CD4-positive, alpha-beta T cell (primary cell): ENCODE measurements at regions not wholly inside any gene's neighbourhood (a gene's known extent, or its start where the extent isn't known, plus 50 kb on each side); places are given as distances from the start of the nearest gene placed in this dataset.

Experiments
- ATAC-seq: fragments of 200-7000 bp; cut with Tn5 transposase; one replicate; pipeline ENCODE4 v1.10.0; 2022; ENCODE audit warnings: mild to moderate bottlenecking; ENCODE audit not compliant: poor library complexity
- CTCF ChIA-PET: fragments of 350-600 bp; sonication (Branson Sonifier 250); formaldehyde crosslinking; loops from one replicate; lab custom pipeline; 2021; ENCODE audit warnings: antibody characterized with exemption, inconsistent platforms; lab: Charles Lee
- POLR2A ChIA-PET: fragments of 350-600 bp; sonication (Branson Sonifier 250); formaldehyde crosslinking; loops from one replicate; lab custom pipeline; 2021; ENCODE audit warnings: antibody characterized with exemption, inconsistent platforms; lab: Charles Lee
- DNase-seq, 14 experiments: peaks; one replicate each; pipeline ENCODE4 v3.0.0-alpha.2; 2013 to 2020; ENCODE audit warnings: mixed read lengths in 2 of 14
- H3K27ac ChIP-seq, 2 donors: one replicate each; pipeline versions ENCODE4 v1.5.1 to v1.7.0; 2013; ENCODE audit warnings: low read length in 2 of 2, low read depth in 1 of 2, mild to moderate bottlenecking in 1 of 2
- H3K27me3 ChIP-seq, 2 experiments: 1 replicate in 1 of 2; 2 replicates in 1 of 2; pipeline versions ENCODE4 v1.6.1 to v1.7.0; 2013; ENCODE audit warnings: low read length in 2 of 2, control low read depth in 1 of 2, mild to moderate bottlenecking in 1 of 2, moderate library complexity in 1 of 2; ENCODE audit not compliant: insufficient read depth in 2 of 2, control insufficient read depth in 1 of 2
- H3K36me3 ChIP-seq: one replicate; pipeline ENCODE4 v1.6.1; 2013; ENCODE audit warnings: low read length, control low read depth; ENCODE audit not compliant: insufficient read depth
- H3K4me1 ChIP-seq: one replicate; pipeline ENCODE4 v1.6.1; 2013; ENCODE audit warnings: low read length, control low read depth; ENCODE audit not compliant: insufficient read depth
- H3K4me3 ChIP-seq: one replicate; pipeline ENCODE4 v1.5.1; 2013; ENCODE audit warnings: mild to moderate bottlenecking, low read length, moderate library complexity
- H3K9me3 ChIP-seq, 2 experiments: 1 replicate in 1 of 2; 2 replicates in 1 of 2; pipeline versions ENCODE4 v1.6.1 to v1.7.0; 2013; ENCODE audit warnings: low read length in 2 of 2, mild to moderate bottlenecking in 2 of 2, control low read depth in 1 of 2, moderate library complexity in 1 of 2; ENCODE audit not compliant: control insufficient read depth in 1 of 2, insufficient read depth in 1 of 2
- H3K27ac Mint-ChIP-seq: one replicate; pipeline ENCODE4 v1.8.0; 2020; ENCODE audit warnings: mixed read lengths
- H3K27me3 Mint-ChIP-seq: one replicate; pipeline ENCODE4 v1.8.0; 2021; ENCODE audit warnings: mixed read lengths
- H3K36me3 Mint-ChIP-seq: one replicate; pipeline ENCODE4 v1.8.0; 2021; ENCODE audit warnings: low read depth, mixed read lengths
- H3K4me1 Mint-ChIP-seq: one replicate; pipeline ENCODE4 v1.8.0; 2021; ENCODE audit warnings: low read depth, mixed read lengths
- H3K4me3 Mint-ChIP-seq: one replicate; pipeline ENCODE4 v1.8.0; 2020; ENCODE audit warnings: mild to moderate bottlenecking, mixed read lengths
- H3K9me3 Mint-ChIP-seq: one replicate; pipeline ENCODE4 v1.8.0; 2020; ENCODE audit warnings: mixed read lengths
- intact Hi-C, 2 experiments: fragments of 100-400 bp; cut with DNase I in 1 of 2; cut with micrococcal nuclease in 1 of 2; formaldehyde crosslinking; loops; one replicate each; pipeline versions ENCODE4 v1.15.1 to v1.9.0; 2023 to 2025; cut with DNase I, micrococcal nuclease
- TF ChIP-seq, protein P1 (sequence below): fragments of 200-600 bp; IDR thresholded peaks from one replicate; pipeline ENCODE4 v1.8.0; 2022; ENCODE audit warnings: antibody characterized with exemption, mild to moderate bottlenecking

DNA sequence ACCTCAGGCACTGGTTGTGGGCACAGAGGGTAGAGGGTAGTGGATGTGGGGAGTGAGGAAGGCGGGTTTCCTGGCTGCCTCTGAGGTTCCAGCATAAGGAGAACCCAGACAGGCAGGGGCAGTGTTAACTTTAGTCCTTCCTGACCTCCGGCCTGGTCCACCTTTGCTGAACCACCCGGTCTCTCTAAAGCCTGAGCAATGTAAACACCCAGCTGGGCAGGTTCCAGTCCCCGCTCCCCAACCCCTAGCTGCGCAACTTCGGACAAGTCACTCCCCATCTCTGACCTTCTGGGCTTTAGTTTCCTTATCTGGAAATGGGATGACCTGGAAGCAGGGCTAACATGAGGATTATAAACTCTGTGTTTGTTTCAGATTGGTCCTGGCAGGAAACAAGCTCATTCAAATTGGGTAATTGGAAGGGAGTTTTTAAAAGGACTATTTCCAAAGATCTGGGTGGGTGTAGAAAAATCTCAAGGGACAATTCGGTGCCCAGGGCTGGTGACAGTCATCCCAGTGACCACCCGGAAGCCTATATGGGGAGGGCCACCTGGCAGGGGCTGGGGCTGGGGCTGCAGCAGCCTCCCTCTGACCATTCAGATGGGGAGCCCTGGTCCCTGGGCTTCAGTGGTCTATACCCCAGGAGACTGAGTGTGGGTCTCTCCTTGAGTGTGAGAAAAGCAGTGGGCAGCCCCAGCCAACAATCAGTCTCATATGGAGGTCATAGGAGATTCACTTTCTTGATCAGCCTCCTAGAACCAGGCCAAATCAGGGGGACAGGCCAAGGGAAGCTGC, 108.3 kb upstream of the SYT13 start:
- no peaks in the 10 kb centered on the region for H3K27me3 ChIP-seq
- no peaks in the 10 kb centered on the region for H3K4me1 Mint-ChIP-seq
- H3K27ac ChIP-seq: no peak overlapping the region
- TF ChIP-seq, protein P1, sequence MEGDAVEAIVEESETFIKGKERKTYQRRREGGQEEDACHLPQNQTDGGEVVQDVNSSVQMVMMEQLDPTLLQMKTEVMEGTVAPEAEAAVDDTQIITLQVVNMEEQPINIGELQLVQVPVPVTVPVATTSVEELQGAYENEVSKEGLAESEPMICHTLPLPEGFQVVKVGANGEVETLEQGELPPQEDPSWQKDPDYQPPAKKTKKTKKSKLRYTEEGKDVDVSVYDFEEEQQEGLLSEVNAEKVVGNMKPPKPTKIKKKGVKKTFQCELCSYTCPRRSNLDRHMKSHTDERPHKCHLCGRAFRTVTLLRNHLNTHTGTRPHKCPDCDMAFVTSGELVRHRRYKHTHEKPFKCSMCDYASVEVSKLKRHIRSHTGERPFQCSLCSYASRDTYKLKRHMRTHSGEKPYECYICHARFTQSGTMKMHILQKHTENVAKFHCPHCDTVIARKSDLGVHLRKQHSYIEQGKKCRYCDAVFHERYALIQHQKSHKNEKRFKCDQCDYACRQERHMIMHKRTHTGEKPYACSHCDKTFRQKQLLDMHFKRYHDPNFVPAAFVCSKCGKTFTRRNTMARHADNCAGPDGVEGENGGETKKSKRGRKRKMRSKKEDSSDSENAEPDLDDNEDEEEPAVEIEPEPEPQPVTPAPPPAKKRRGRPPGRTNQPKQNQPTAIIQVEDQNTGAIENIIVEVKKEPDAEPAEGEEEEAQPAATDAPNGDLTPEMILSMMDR: no peak
- intact Hi-C loops: no loop called here
- H3K4me3 ChIP-seq: no peak overlapping the region
- ATAC-seq: no peak
- ChIA-PET POLR2A (no interaction called here), CTCF (no interaction called here)
- no peaks in the 10 kb centered on the region for H3K36me3 ChIP-seq
- H3K27ac Mint-ChIP-seq: no peak overlapping the region
- no peaks in the 10 kb centered on the region for H3K27me3 Mint-ChIP-seq
- no peak for DNase-seq
- H3K4me3 Mint-ChIP-seq: no peak overlapping the region
- H3K36me3 Mint-ChIP-seq: no peaks in the 10 kb centered on the region
- H3K9me3 ChIP-seq: no peaks in the 10 kb centered on the region
- no peaks in the 10 kb centered on the region for H3K9me3 Mint-ChIP-seq
- no peaks in the 10 kb centered on the region for H3K4me1 ChIP-seq

DNA sequence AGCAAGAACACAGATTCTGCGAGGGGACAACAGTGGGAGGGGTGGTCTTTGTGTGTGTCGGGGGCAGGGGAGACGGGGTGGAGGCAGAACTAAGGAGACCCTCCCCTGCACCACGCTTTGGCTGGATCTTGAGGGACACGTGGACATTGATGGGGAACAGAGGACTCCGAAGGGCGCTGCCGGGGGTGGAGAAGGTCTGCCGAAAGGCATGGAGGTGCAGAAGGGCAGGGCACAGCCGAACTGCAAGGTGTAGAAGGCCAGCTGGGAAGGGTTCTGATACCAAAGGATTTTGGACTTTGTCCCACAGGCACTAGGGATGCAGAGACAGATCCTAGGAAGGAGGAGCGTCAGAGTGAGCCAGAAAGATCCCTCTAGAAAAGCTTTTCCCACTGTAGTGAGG, 107.7 kb upstream of the SYT13 start:
- ATAC-seq: no peak
- intact Hi-C loops: no loop called here
- Mint-ChIP-seq H3K36me3 (no peaks in the 10 kb centered on the region), H3K9me3 (no peaks in the 10 kb centered on the region), H3K27ac (no peak overlapping the region), H3K4me3 (no peak overlapping the region), H3K4me1 (no peaks in the 10 kb centered on the region), H3K27me3 (no peaks in the 10 kb centered on the region)
- CTCF ChIA-PET: no interaction called here
- Histone ChIP-seq H3K9me3 (no peaks in the 10 kb centered on the region), H3K27ac (no peak overlapping the region), H3K4me1 (no peaks in the 10 kb centered on the region), H3K4me3 (no peak overlapping the region), H3K36me3 (no peaks in the 10 kb centered on the region), H3K27me3 (no peaks in the 10 kb centered on the region)
- TF ChIP-seq, protein P1: no peak
- no peak for DNase-seq
- POLR2A ChIA-PET: no interaction called here

DNA sequence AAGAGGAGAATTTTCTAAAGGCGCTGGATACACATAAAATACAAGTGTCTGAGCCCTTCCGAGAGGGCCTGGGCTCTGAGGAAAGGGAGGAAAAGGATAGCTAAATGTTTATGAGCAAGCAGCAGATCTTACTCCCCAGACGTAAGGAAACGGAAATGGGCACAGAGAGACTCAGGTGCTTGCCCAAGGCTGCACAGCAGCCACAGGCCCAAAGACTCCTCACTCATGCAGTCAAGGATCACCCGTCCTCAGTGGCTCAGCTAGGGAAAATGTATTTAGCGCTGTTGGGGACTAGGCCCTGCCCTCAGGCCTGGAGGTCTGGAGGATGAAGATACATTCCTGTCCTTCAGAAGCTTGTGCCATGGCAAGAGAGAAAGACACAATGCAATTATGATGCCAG, 107.2 kb upstream of the SYT13 start:
- Mint-ChIP-seq H3K4me3 (no peak overlapping the region), H3K4me1 (no peaks in the 10 kb centered on the region), H3K27me3 (no peaks in the 10 kb centered on the region), H3K27ac (no peak overlapping the region), H3K9me3 (no peaks in the 10 kb centered on the region), H3K36me3 (no peaks in the 10 kb centered on the region)
- DNase-seq (no peak), ATAC-seq (no peak)
- H3K4me1 ChIP-seq: no peaks in the 10 kb centered on the region
- H3K4me3 ChIP-seq: no peak overlapping the region
- ChIA-PET CTCF (no interaction called here), POLR2A (no interaction called here)
- no peaks in the 10 kb centered on the region for H3K9me3 ChIP-seq
- H3K27ac ChIP-seq: no peak overlapping the region
- TF ChIP-seq, protein P1: no peak
- H3K27me3 ChIP-seq: no peaks in the 10 kb centered on the region
- intact Hi-C loops: no loop called here
- no peaks in the 10 kb centered on the region for H3K36me3 ChIP-seq
